Heart left ventricle (tissue), 13 donors: ENCODE measurements at regions not wholly inside any gene's neighbourhood (a gene's known extent, or its start where the extent isn't known, plus 50 kb on each side); places are given as distances from the start of the nearest gene placed in this dataset.

ENCODE experiments used
- CTCF ChIP-seq, 12 donors: fragments of 200-600 bp; sonication (generic) in 4 of 12; IDR thresholded peaks; one replicate each; pipeline versions ENCODE4 v1.5.0 to v1.8.0; 2018 to 2022; ENCODE audit warnings: antibody characterized with exemption in 12 of 12, mild to moderate bottlenecking in 5 of 12
- POLR2A ChIP-seq, 2 donors: fragments of 450-650 bp; IDR thresholded peaks; one replicate each; pipeline ENCODE4 v1.6.1; 2017; ENCODE audit warnings: antibody characterized with exemption in 2 of 2, mild to moderate bottlenecking in 2 of 2, moderate library complexity in 2 of 2
- donor health status: ischemic (EF 13 %, LVEDD 7.1; RV severe dilation, severe dysfunction).
- donor health status: DM: no; HTN: yes; CAD: no.
- donor health status: DM: no; HTN: no; CAD: no.
- donor health status: ischemic (EF 25% LVEDD 6.9; RV normal size, moderate dysfunction).
- donor health status: ischemic (EF 25% LVEDD 5.7; RV mildly dilated, moderate dysfunction).
- donor health status: ischemic (EF 35%, LVEDD 5.7; RV mildly dilated, moderate dysfunction).
- donor health status: nonischemic (EF 11% LVEDD 7.7; RV severe dilation, severe dysfunction).
- donor health status: DM: yes; HTN: yes; CAD: no.
- donor health status: PGD.
- donor health status: ischemic (EF 29% LVEDD 5.4; RV normal size, mild dysfunction).
- donor health status: nonischemic (EF 23%, LVEDD 6.1; RV moderate dilation, normal function).

- no peak for TF ChIP-seq CTCF (IDR thresholded peaks at IDR 0.05)
- TF ChIP-seq POLR2A (IDR thresholded peaks at IDR 0.05), result no peak
Measured at GRCh38 chr9:135009051-135009560, 78.4 kb upstream of the OLFM1 start.
